ENCODE measurements at regions not wholly inside any gene's neighbourhood (a gene's known extent, or its start where the extent isn't known, plus 50 kb on each side); places are given as distances from the start of the nearest gene placed in this dataset.

GRCh38 chr13:34588362-34588761 lies 353.7 kb upstream of the NBEA start:
- no peak for DNase-seq (ENCODE audit: extremely low spot score in 2 of 2)
- TF ChIP-seq POLR2AphosphoS5 (IDR thresholded peaks at IDR 0.05; ENCODE audit: insufficient read depth in 1 of 2, low read depth in 1 of 2), result no peak
- no peak for TF ChIP-seq CTCF (IDR thresholded peaks at IDR 0.05)
- TF ChIP-seq POLR2A (IDR thresholded peaks at IDR 0.05), result no peak
- intact Hi-C loops (cut with DNase I), result no loop called here
- no peak overlapping the region for H3K27ac ChIP-seq
- H3K27me3 ChIP-seq, result no peaks in the 10 kb centered on the region
- no peaks in the 10 kb centered on the region for H3K9me3 ChIP-seq
- H3K4me3 ChIP-seq, result no peak overlapping the region
- no peaks in the 10 kb centered on the region for H3K4me1 ChIP-seq
- no peaks in the 10 kb centered on the region for H3K36me3 ChIP-seq

- Histone ChIP-seq H3K4me1 (no peaks in the 10 kb centered on the region), H3K27ac (no peak overlapping the region), H3K4me3 (no peak overlapping the region), H3K27me3 (no peaks in the 10 kb centered on the region), H3K9me3 (no peaks in the 10 kb centered on the region), H3K36me3 (no peaks in the 10 kb centered on the region)
- TF ChIP-seq POLR2A (IDR thresholded peaks at IDR 0.05) (no peak), POLR2AphosphoS5 (IDR thresholded peaks at IDR 0.05; ENCODE audit: insufficient read depth in 1 of 2, low read depth in 1 of 2) (no peak)
- intact Hi-C loops (cut with DNase I), result no loop called here
- DNase-seq (ENCODE audit: extremely low spot score in 2 of 2), result no peak
Measured at GRCh38 chr13:34589581-34589980, 352.5 kb upstream of the NBEA start.

- no peak for DNase-seq (ENCODE audit: extremely low spot score in 2 of 2)
- Histone ChIP-seq H3K9me3 (no peaks in the 10 kb centered on the region), H3K27ac (no peak overlapping the region), H3K4me1 (no peaks in the 10 kb centered on the region), H3K36me3 (no peaks in the 10 kb centered on the region), H3K27me3 (no peaks in the 10 kb centered on the region), H3K4me3 (no peak overlapping the region)
- TF ChIP-seq POLR2A (IDR thresholded peaks at IDR 0.05) (no peak), CTCF (IDR thresholded peaks at IDR 0.05) (no peak), POLR2AphosphoS5 (IDR thresholded peaks at IDR 0.05; ENCODE audit: insufficient read depth in 1 of 2, low read depth in 1 of 2) (no peak)
- intact Hi-C loops (cut with DNase I), result no loop called here
Measured at GRCh38 chr13:34591129-34591528, 350.9 kb upstream of the NBEA start.

- Histone ChIP-seq H3K27ac (no peak overlapping the region), H3K36me3 (no peaks in the 10 kb centered on the region), H3K4me1 (no peaks in the 10 kb centered on the region), H3K9me3 (no peaks in the 10 kb centered on the region), H3K27me3 (no peaks in the 10 kb centered on the region), H3K4me3 (no peak overlapping the region)
- DNase-seq (ENCODE audit: extremely low spot score in 2 of 2), result no peak
- TF ChIP-seq CTCF (IDR thresholded peaks at IDR 0.05), result no peak
- TF ChIP-seq POLR2AphosphoS5 (IDR thresholded peaks at IDR 0.05; ENCODE audit: insufficient read depth in 1 of 2, low read depth in 1 of 2), result peak in 1 of 2 donors; percentile 12
- TF ChIP-seq POLR2A (IDR thresholded peaks at IDR 0.05), result no peak
- intact Hi-C loops (cut with DNase I), result no loop called here
Measured at GRCh38 chr13:34591900-34592529, 350.1 kb upstream of the NBEA start.

GRCh38 chr13:34593658-34594057 lies 348.4 kb upstream of the NBEA start:
- Histone ChIP-seq H3K27ac (no peak overlapping the region), H3K4me3 (no peak overlapping the region), H3K9me3 (no peaks in the 10 kb centered on the region), H3K27me3 (no peaks in the 10 kb centered on the region), H3K36me3 (no peaks in the 10 kb centered on the region), H3K4me1 (no peaks in the 10 kb centered on the region)
- TF ChIP-seq POLR2A (IDR thresholded peaks at IDR 0.05) (no peak), CTCF (IDR thresholded peaks at IDR 0.05) (no peak), POLR2AphosphoS5 (IDR thresholded peaks at IDR 0.05; ENCODE audit: insufficient read depth in 1 of 2, low read depth in 1 of 2) (no peak)
- no peak for DNase-seq (ENCODE audit: extremely low spot score in 2 of 2)
- intact Hi-C loops (cut with DNase I), result no loop called here

All from vagina (tissue), 2 donors.